H1 (cell line): ENCODE measurements at regions not wholly inside any gene's neighbourhood (a gene's known extent, or its start where the extent isn't known, plus 50 kb on each side); places are given as distances from the start of the nearest gene placed in this dataset.

Experiments
- CTCF ChIA-PET: fragments of 300-600 bp; sonication (Branson Sonifier 250); formaldehyde crosslinking; loops from one replicate; lab custom pipeline; 2021; ENCODE audit not compliant: partially characterized antibody; lab: Charles Lee
- POLR2A ChIA-PET: fragments of 300-600 bp; sonication (Branson Sonifier 250); formaldehyde crosslinking; loops from one replicate; lab custom pipeline; 2021; ENCODE audit warnings: inconsistent platforms; ENCODE audit not compliant: partially characterized antibody; lab: Charles Lee
- DNase-seq, 2 experiments: peaks; one replicate each; pipeline versions ENCODE4 v3.0.0 to v3.0.0-alpha.2; 2010 to 2022; ENCODE audit warnings: low spot score in 2 of 2, low read depth in 1 of 2, mixed read lengths in 1 of 2
- FAIRE-seq: peaks from 2 replicates; lab custom pipeline; 2011; peaks lifted over from hg19 to GRCh38; lab: Jason Lieb, UNC
- H2AFZ ChIP-seq: 2 replicates; pipeline ENCODE4 v1.8.1; 2012; ENCODE audit warnings: low read length, inconsistent platforms
- H2AK5ac ChIP-seq: 2 replicates; pipeline ENCODE4 v1.6.1; 2013; ENCODE audit warnings: low read depth, low read length
- H2BK120ac ChIP-seq: replicated peaks from 2 replicates; pipeline ENCODE3; 2013; ENCODE audit warnings: low read depth, low read length, inconsistent platforms
- H2BK12ac ChIP-seq: 2 replicates; pipeline ENCODE4 v1.6.1; 2013; ENCODE audit warnings: low read depth, low read length
- H2BK15ac ChIP-seq: 2 replicates; pipeline ENCODE4 v1.6.1; 2013; ENCODE audit warnings: low read length
- H2BK20ac ChIP-seq: 2 replicates; pipeline ENCODE4 v1.6.1; 2013; ENCODE audit warnings: low read length
- H2BK5ac ChIP-seq: 2 replicates; pipeline ENCODE4 v1.6.1; 2013; ENCODE audit warnings: low read depth, low read length
- H3K14ac ChIP-seq: 2 replicates; pipeline ENCODE4 v1.6.1; 2013; ENCODE audit warnings: inconsistent platforms; ENCODE audit not compliant: insufficient read length
- H3K18ac ChIP-seq: 2 replicates; pipeline ENCODE4 v1.6.1; 2013; ENCODE audit warnings: low read length; ENCODE audit errors: extremely low read depth
- H3K23ac ChIP-seq: 2 replicates; pipeline ENCODE4 v1.6.1; 2013; ENCODE audit warnings: inconsistent platforms; ENCODE audit not compliant: insufficient read length
- H3K23me2 ChIP-seq: 2 replicates; pipeline ENCODE4 v1.6.1; 2013; ENCODE audit warnings: low read depth, low read length
- H3K27ac ChIP-seq: 2 replicates; pipeline ENCODE4 v1.6.1; 2011; ENCODE audit warnings: low read depth, low read length, inconsistent platforms
- H3K27me3 ChIP-seq, 4 experiments: replicated peaks in 1 of 4; 1 replicate in 1 of 4; 2 replicates in 3 of 4; pipeline versions ENCODE4 v1.6.1 to v1.8.1; 2011 to 2013; ENCODE audit warnings: low read length in 3 of 4, mild to moderate bottlenecking in 3 of 4, inconsistent platforms in 2 of 4, mixed read lengths in 2 of 4, moderate library complexity in 1 of 4; ENCODE audit not compliant: control insufficient read depth in 3 of 4, insufficient read depth in 3 of 4; ENCODE audit errors: extremely low read depth in 1 of 4
- H3K36me3 ChIP-seq, 4 experiments: 2 replicates each; pipeline versions ENCODE4 v1.6.1 to v1.8.1; 2011 to 2013; ENCODE audit warnings: mild to moderate bottlenecking in 4 of 4, low read length in 3 of 4, moderate library complexity in 2 of 4, control low read depth in 1 of 4, inconsistent platforms in 1 of 4; ENCODE audit not compliant: insufficient read depth in 4 of 4, control insufficient read depth in 2 of 4
- H3K4ac ChIP-seq: replicated peaks from 2 replicates; pipeline ENCODE3; 2013; ENCODE audit warnings: low read length, low read depth, mixed read lengths, inconsistent platforms; ENCODE audit not compliant: insufficient read length
- H3K4me1 ChIP-seq, 4 experiments: replicated peaks in 1 of 4; 1 replicate in 1 of 4; 2 replicates in 3 of 4; pipeline versions ENCODE4 v1.6.1 to v1.8.1; 2011 to 2013; ENCODE audit warnings: low read length in 3 of 4, inconsistent platforms in 2 of 4, mixed read lengths in 1 of 4; ENCODE audit not compliant: insufficient read depth in 4 of 4, control insufficient read depth in 3 of 4
- H3K4me2 ChIP-seq, 2 experiments: 2 replicates each; pipeline versions ENCODE4 v1.6.1 to v1.8.1; 2011 to 2013; ENCODE audit warnings: low read depth in 2 of 2, low read length in 2 of 2, control low read depth in 1 of 2, inconsistent platforms in 1 of 2, mild to moderate bottlenecking in 1 of 2; ENCODE audit not compliant: insufficient read depth in 1 of 2
- H3K4me3 ChIP-seq, 4 experiments: fragments of 200-600, 300-600 bp in 1 of 4; sonication (generic), shearing (Covaris generic), sonication (Bioruptor Twin) in 1 of 4; 2 replicates each; pipeline versions ENCODE4 v1.5.1 to v1.8.1; 2011 to 2016; ENCODE audit warnings: low read length in 4 of 4, low read depth in 3 of 4, control low read depth in 2 of 4, inconsistent platforms in 2 of 4, mild to moderate bottlenecking in 2 of 4, mixed read lengths in 1 of 4, moderate library complexity in 1 of 4; ENCODE audit not compliant: insufficient read depth in 2 of 4; ENCODE audit errors: extremely low read depth in 1 of 4
- H3K56ac ChIP-seq: replicated peaks from 2 replicates; pipeline ENCODE3; 2013; ENCODE audit warnings: low read depth, mild to moderate bottlenecking, mixed read lengths, low read length, inconsistent platforms; ENCODE audit not compliant: insufficient read length
- H3K79me1 ChIP-seq: 2 replicates; pipeline ENCODE4 v1.6.1; 2013; ENCODE audit warnings: low read depth, low read length, control low read depth
- H3K79me2 ChIP-seq, 2 experiments: 2 replicates each; pipeline versions ENCODE4 v1.6.1 to v1.8.1; 2012 to 2013; ENCODE audit warnings: low read length in 2 of 2, mild to moderate bottlenecking in 2 of 2, inconsistent platforms in 1 of 2; ENCODE audit not compliant: insufficient read depth in 2 of 2, control insufficient read depth in 1 of 2
- H3K9ac ChIP-seq, 4 experiments: replicated peaks in 1 of 4; 1 replicate in 1 of 4; 2 replicates in 3 of 4; pipeline versions ENCODE4 v1.6.1 to v1.8.1; 2011 to 2013; ENCODE audit warnings: low read depth in 3 of 4, low read length in 3 of 4, control low read depth in 2 of 4, mild to moderate bottlenecking in 2 of 4, moderate library complexity in 2 of 4, inconsistent platforms in 1 of 4; ENCODE audit errors: extremely low read depth in 1 of 4
- H3K9me3 ChIP-seq, 2 experiments: 2 replicates each; pipeline versions ENCODE4 v1.6.1 to v1.8.1; 2012 to 2013; ENCODE audit warnings: mild to moderate bottlenecking in 2 of 2, moderate library complexity in 2 of 2, control low read depth in 1 of 2, inconsistent platforms in 1 of 2, low read depth in 1 of 2, low read length in 1 of 2, mixed read lengths in 1 of 2; ENCODE audit not compliant: insufficient read depth in 2 of 2
- H4K20me1 ChIP-seq, 2 experiments: replicated peaks in 1 of 2; 2 replicates each; pipeline versions ENCODE3 to v1.8.1; 2011 to 2013; ENCODE audit warnings: inconsistent platforms in 2 of 2, low read length in 2 of 2, mild to moderate bottlenecking in 1 of 2; ENCODE audit not compliant: insufficient read depth in 2 of 2, control insufficient read depth in 1 of 2
- H4K5ac ChIP-seq: 2 replicates; pipeline ENCODE4 v1.6.1; 2013; ENCODE audit warnings: low read length, low read depth, mixed read lengths, inconsistent platforms; ENCODE audit not compliant: insufficient read length
- H4K8ac ChIP-seq: 2 replicates; pipeline ENCODE4 v1.8.0; 2013; ENCODE audit warnings: mild to moderate bottlenecking, moderate library complexity, low read length, inconsistent platforms; ENCODE audit not compliant: insufficient read depth; ENCODE audit errors: extremely low read depth
- H4K91ac ChIP-seq: replicated peaks from 2 replicates; pipeline ENCODE3; 2013; ENCODE audit warnings: low read length, mixed read lengths, inconsistent platforms; ENCODE audit not compliant: insufficient read length
- CHD7 ChIP-seq: fragments of 300-600 bp; sonication (generic); IDR thresholded peaks from 2 replicates; pipeline ENCODE4 v1.7.1; 2012; ENCODE audit warnings: low read length, moderate library complexity, mild to moderate bottlenecking, inconsistent platforms; ENCODE audit not compliant: insufficient replicate concordance
- WGBS, 2 experiments: shearing (Covaris generic) in 1 of 2; methylation state at CpG; one replicate each; pipeline versions ENCODE4 v1.1.6 to v1.1.7; 2013 to 2015; ENCODE audit warnings: low lambda C conversion rate in 2 of 2, mixed read lengths in 2 of 2, inconsistent platforms in 1 of 2, low coverage in 1 of 2, missing lambda C conversion rate in 1 of 2; ENCODE audit not compliant: insufficient replicate concordance in 2 of 2, insufficient coverage in 1 of 2, insufficient read length in 1 of 2; ENCODE audit errors: extremely low coverage in 1 of 2, missing lambda C conversion rate in 1 of 2; 5-methylcytosine and 5-hydroxymethylcytosine counted together

- Histone ChIP-seq H4K5ac (no peak overlapping the region), H3K14ac (no peak overlapping the region), H4K8ac (no peak overlapping the region), H4K91ac (no peak overlapping the region), H2AK5ac (no peak overlapping the region), H4K20me1 (no peaks in the 10 kb centered on the region), H3K23me2 (no peaks in the 10 kb centered on the region), H2BK12ac (no peak overlapping the region), H2BK120ac (no peak overlapping the region), H3K23ac (no peak overlapping the region), H3K18ac (no peak overlapping the region), H3K4me1 (no peaks in the 10 kb centered on the region), H2AFZ (no peak overlapping the region), H3K79me1 (no peaks in the 10 kb centered on the region), H3K79me2 (no peaks in the 10 kb centered on the region), H3K9me3 (no peaks in the 10 kb centered on the region), H3K27ac (no peak overlapping the region), H3K36me3 (no peaks in the 10 kb centered on the region), H2BK20ac (no peak overlapping the region), H3K4me2 (no peak overlapping the region), H3K4ac (no peak overlapping the region), H3K4me3 (no peak overlapping the region), H3K9ac (no peak overlapping the region), H3K56ac (no peak overlapping the region), H2BK15ac (no peak overlapping the region), H3K27me3 (no peaks in the 10 kb centered on the region), H2BK5ac (no peak overlapping the region)
- ChIA-PET POLR2A (no interaction called here), CTCF (interaction anchor here (0.6 to 1.2 kb wide), 2 partner anchors 13 to 99 kb away, joined by 3 to 4 read pairs; no protein-coding TSS in a partner anchor)
- DNase-seq (no peak), FAIRE-seq (no peak)
- 97% methylated on average over 2 of the region's 2 CpGs; no CpG with 5 or more reads in 1 of the 2 experiments for WGBS, 2 experiments
- TF ChIP-seq CHD7, result no peak
Observed at GRCh38 chr6:128663238-128663637, 142.8 kb upstream of the PTPRK start.
